ENCODE measurements at regions not wholly inside any gene's neighbourhood (a gene's known extent, or its start where the extent isn't known, plus 50 kb on each side); places are given as distances from the start of the nearest gene placed in this dataset.

- POLR2A ChIA-PET: no interaction called here
- TF ChIP-seq MXI1 (IDR thresholded peaks at IDR 0.05; ENCODE audit: low read depth, low read length): no peak
- no peak for TF ChIP-seq CHD2 (IDR thresholded peaks at IDR 0.05; ENCODE audit: low read length, partially characterized antibody)
- TF ChIP-seq ELF1 (IDR thresholded peaks at IDR 0.05): no peak
- Histone ChIP-seq H3K4me1 (ENCODE audit: control insufficient read depth in 1 of 2, insufficient read depth in 2 of 2, low read depth in 1 of 2, low read length in 1 of 2) (peaks cover 0 to 2% of the 10 kb centered on the region in 2 experiments; a peak in 2 of 4 replicates), H2AFZ (ENCODE audit: low read depth) (no peak overlapping the region), H3K4me2 (no peak overlapping the region), H3K9me2 (no peaks in the 10 kb centered on the region), H3K79me2 (ENCODE audit: insufficient read depth) (no peaks in the 10 kb centered on the region), H3K36me3 (replicated peaks in 1 of 2; ENCODE audit: control insufficient read depth in 1 of 2, insufficient read depth in 2 of 2, low read length in 1 of 2) (no peaks in the 10 kb centered on the region), H3F3A (replicated peaks; ENCODE audit: insufficient read depth) (peaks cover 5% of the 10 kb centered on the region), H3K9me3 (no peaks in the 10 kb centered on the region), H3K27ac (ENCODE audit: low read depth in 2 of 2, low read length in 1 of 2) (no peak overlapping the region), H3K9ac (no peak overlapping the region), H4K20me1 (ENCODE audit: insufficient read depth) (no peaks in the 10 kb centered on the region), H3K27me3 (ENCODE audit: insufficient read depth) (no peaks in the 10 kb centered on the region), H3K4me3 (ENCODE audit: low read depth in 2 of 2, low read length in 1 of 2) (no peak overlapping the region)
- CTCF ChIA-PET: no interaction called here
- WGBS (ENCODE audit: low lambda C conversion rate): 79% methylated on average over 1 of the region's 1 CpG
- no peak for DNase-seq
These were observed 383.3 kb downstream of the INHBA start for GRCh38 chr7:41319581-41319980.

- POLR2A ChIA-PET: no interaction called here
- Histone ChIP-seq H3K9me3 (no peaks in the 10 kb centered on the region), H3K27me3 (ENCODE audit: insufficient read depth) (no peaks in the 10 kb centered on the region), H2AFZ (ENCODE audit: low read depth) (no peak overlapping the region), H3K4me1 (ENCODE audit: control insufficient read depth in 1 of 2, insufficient read depth in 2 of 2, low read depth in 1 of 2, low read length in 1 of 2) (no peaks in the 10 kb centered on the region), H4K20me1 (ENCODE audit: insufficient read depth) (no peaks in the 10 kb centered on the region), H3K4me3 (ENCODE audit: low read depth in 2 of 2, low read length in 1 of 2) (no peak overlapping the region), H3K9ac (no peak overlapping the region), H3K9me2 (no peaks in the 10 kb centered on the region), H3F3A (replicated peaks; ENCODE audit: insufficient read depth) (no peaks in the 10 kb centered on the region), H3K27ac (ENCODE audit: low read depth in 2 of 2, low read length in 1 of 2) (no peak overlapping the region), H3K4me2 (no peak overlapping the region), H3K79me2 (ENCODE audit: insufficient read depth) (no peaks in the 10 kb centered on the region), H3K36me3 (replicated peaks in 1 of 2; ENCODE audit: control insufficient read depth in 1 of 2, insufficient read depth in 2 of 2, low read length in 1 of 2) (no peaks in the 10 kb centered on the region)
- CTCF ChIA-PET: interaction anchor here (1.4 kb wide), 1 partner anchor 20 kb away, joined by 3 read pairs; no protein-coding TSS in a partner anchor
- DNase-seq: no peak
- 66% methylated on average over 6 of the region's 6 CpGs for WGBS (ENCODE audit: low lambda C conversion rate)
- TF ChIP-seq TAF1 (IDR thresholded peaks at IDR 0.05; ENCODE audit: borderline replicate concordance, low read depth, low read length): no peak
- no peak for TF ChIP-seq MEF2A (IDR thresholded peaks at IDR 0.05; ENCODE audit: borderline replicate concordance, low read depth)
- no peak for TF ChIP-seq REST (IDR thresholded peaks at IDR 0.05; ENCODE audit: low read depth, low read length)
- no peak for TF ChIP-seq MXI1 (IDR thresholded peaks at IDR 0.05; ENCODE audit: low read depth, low read length)
These were observed 386.5 kb downstream of the INHBA start for GRCh38 chr7:41316410-41316809.

- H3K4me2 ChIP-seq: no peak overlapping the region
- 65% methylated on average over 4 of the region's 4 CpGs for WGBS (ENCODE audit: low lambda C conversion rate)
- CTCF ChIA-PET: interaction anchor here (1.4 kb wide), 1 partner anchor 19 kb away, joined by 3 read pairs; no protein-coding TSS in a partner anchor
These were observed 387.1 kb downstream of the INHBA start for GRCh38 chr7:41315764-41316163.

More at GRCh38 chr7:41315764-41316163, 387.1 kb downstream of the INHBA start:
- H3K36me3 ChIP-seq (replicated peaks in 1 of 2; ENCODE audit: control insufficient read depth in 1 of 2, insufficient read depth in 2 of 2, low read length in 1 of 2): no peaks in the 10 kb centered on the region
- no peak overlapping the region for H3K27ac ChIP-seq (ENCODE audit: low read depth in 2 of 2, low read length in 1 of 2)
- H3K9me3 ChIP-seq: no peaks in the 10 kb centered on the region
- H3F3A ChIP-seq (replicated peaks; ENCODE audit: insufficient read depth): no peaks in the 10 kb centered on the region
- H3K4me1 ChIP-seq (ENCODE audit: control insufficient read depth in 1 of 2, insufficient read depth in 2 of 2, low read depth in 1 of 2, low read length in 1 of 2): no peaks in the 10 kb centered on the region
- no peaks in the 10 kb centered on the region for H4K20me1 ChIP-seq (ENCODE audit: insufficient read depth)
- H3K9ac ChIP-seq: no peak overlapping the region
- no peaks in the 10 kb centered on the region for H3K79me2 ChIP-seq (ENCODE audit: insufficient read depth)
- no peak for DNase-seq
- POLR2A ChIA-PET: interaction anchor here (0.7 kb wide), 1 partner anchor 174 kb away, joined by 3 read pairs; no protein-coding TSS in a partner anchor
- no peaks in the 10 kb centered on the region for H3K27me3 ChIP-seq (ENCODE audit: insufficient read depth)
- peak; percentile 51 for TF ChIP-seq CTCF (IDR thresholded peaks at IDR 0.05)
- no peak for TF ChIP-seq ZBTB33 (IDR thresholded peaks at IDR 0.05; ENCODE audit: borderline replicate concordance, low read depth)
- no peak overlapping the region for H2AFZ ChIP-seq (ENCODE audit: low read depth)
- no peak overlapping the region for H3K4me3 ChIP-seq (ENCODE audit: low read depth in 2 of 2, low read length in 1 of 2)
- no peaks in the 10 kb centered on the region for H3K9me2 ChIP-seq

All from SK-N-SH (cell line).